ENCODE measurements at regions not wholly inside any gene's neighbourhood (a gene's known extent, or its start where the extent isn't known, plus 50 kb on each side); places are given as distances from the start of the nearest gene placed in this dataset.

DNA sequence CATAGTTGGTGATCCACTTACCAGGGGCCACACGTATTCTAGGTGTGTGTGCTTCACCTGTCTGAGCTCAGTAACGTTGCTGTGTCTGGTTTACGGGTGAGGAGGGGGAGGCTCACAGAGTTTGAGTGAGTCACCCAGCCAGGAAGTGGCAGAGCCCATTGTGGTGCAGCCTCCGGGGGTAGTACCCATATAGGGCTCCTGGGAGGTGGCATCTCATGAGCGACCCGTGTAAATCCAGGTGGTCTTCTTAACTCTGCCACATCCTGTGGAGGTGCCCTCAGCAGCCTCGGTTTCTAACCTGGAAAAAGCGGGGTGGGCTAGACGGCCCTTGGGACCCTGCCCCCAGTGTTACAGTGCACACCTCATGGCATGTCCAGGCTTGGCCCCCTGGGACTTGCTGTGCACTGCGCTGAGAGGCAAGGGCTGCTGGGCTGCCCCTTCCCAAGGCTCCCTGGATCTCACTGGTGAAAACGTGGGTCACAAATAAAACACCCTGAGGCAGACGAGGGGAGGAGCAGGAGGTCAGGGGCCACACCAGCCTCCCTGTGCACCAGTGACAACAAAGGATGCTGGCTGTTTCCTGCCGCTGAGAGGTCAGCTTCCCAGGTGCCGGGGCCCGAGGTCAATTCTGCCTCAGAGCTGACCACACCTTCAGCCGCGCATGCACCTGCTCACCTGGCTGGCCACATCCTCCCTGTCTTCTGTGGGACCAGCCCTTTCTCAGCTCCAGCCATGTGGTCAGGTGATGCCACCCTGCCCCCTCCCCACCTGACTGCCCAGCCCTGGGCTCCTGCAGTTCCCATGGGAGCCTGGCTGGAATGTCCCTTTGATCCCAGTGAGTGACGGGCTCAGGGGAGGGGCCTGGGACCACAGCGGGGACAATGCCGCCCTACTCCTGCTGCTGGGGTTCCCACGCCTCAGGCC, 305.1 kb downstream of the CTTN start:
- no peak for DNase-seq

DNA sequence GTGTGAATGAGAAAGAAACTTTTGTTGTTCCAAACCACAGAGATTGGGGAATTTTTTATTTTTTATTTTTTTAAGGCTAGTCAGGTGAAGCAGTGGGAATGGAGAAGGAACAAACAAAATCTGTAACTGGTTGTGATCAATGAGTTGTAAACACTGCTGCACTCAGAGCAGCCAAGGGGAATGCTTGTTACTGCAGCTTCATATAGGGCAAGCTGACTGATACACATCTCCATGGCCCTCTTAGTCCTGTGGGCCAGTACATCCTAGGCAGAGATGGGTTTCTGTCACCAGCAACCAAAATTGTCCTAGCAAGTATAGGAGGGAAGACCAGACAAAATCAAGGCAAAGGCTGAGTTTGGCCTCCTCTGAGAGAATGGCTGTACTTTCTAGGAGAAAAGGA, 306.8 kb downstream of the CTTN start:
- DNase-seq = no peak

- no peak for DNase-seq
Measured at GRCh38 chr11:70705930-70706329, 307.6 kb downstream of the CTTN start.

GRCh38 chr11:70707821-70708220, 309.5 kb downstream of the CTTN start:
- no peak for DNase-seq

DNA sequence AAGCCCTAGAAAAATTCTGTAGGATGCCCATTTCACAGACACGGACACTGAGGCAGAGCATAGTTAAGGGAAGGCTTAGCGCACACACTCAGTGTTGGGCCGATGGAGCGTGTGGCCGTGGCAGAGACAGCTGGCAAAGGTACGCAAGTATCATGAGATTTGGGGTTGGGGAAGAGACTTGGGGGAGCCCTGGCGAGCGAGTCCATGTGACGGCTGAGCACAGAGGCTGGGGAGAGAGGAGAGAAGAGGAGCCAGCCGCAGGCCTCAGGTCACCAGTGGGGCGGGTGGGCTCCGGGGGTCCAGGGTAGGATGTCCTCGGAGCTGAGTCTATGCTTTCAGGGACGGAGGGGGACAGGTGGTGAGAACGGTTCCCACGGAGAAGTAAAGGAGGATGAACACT, 311.3 kb downstream of the CTTN start:
- no peak for DNase-seq

GRCh38 chr11:70710192-70710591, 311.9 kb downstream of the CTTN start:
- DNase-seq = no peak

DNA sequence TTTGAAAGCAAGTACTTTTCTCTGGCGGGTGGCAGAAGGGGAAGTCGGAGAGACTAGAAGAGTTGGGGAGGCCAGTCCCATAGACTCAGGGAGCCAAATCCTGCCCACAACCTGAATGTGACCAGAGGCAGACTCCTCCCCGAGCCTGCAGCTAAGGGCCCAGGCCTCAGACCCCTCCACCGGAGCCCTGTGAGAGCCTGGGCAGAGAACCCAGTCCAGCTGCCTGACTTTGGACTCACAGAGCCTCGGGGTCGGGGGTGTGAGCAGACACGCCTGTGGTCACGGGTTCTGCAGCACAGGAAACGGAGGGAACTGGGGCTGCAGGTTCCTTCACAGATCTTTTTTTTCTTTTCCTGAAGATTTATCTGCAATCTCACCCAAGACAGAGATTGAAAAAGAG, 312.3 kb downstream of the CTTN start:
- DNase-seq = no peak

- DNase-seq = no peak
Measured at GRCh38 chr11:70711095-70711910, 313.0 kb downstream of the CTTN start.

- no peak for DNase-seq
Measured at GRCh38 chr11:70711911-70712185, 313.5 kb downstream of the CTTN start.

DNA sequence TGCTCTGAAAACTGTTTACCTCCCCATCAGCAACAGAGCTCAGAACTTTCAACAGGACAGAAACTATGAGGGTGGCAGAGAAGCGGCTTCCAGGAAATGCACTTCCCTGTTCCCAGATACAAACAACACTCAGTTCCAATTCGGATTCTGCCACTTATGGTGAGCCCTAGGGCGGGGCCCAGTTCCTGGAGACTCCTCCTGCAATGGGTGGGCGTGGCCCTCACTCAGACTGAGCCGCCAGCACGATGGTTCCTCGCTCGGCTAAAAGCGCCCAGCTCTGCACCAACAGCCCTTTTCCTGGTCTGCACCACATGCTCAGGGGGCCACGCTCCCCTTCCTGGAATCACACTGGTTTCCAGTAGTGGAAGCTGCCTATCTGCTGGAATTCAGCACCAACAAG, 314.1 kb downstream of the CTTN start:
- no peak for DNase-seq

GRCh38 chr11:70713086-70713835, 314.9 kb downstream of the CTTN start:
- DNase-seq = no peak

- DNase-seq = no peak
Measured at GRCh38 chr11:70713988-70714665, 315.8 kb downstream of the CTTN start.

DNA sequence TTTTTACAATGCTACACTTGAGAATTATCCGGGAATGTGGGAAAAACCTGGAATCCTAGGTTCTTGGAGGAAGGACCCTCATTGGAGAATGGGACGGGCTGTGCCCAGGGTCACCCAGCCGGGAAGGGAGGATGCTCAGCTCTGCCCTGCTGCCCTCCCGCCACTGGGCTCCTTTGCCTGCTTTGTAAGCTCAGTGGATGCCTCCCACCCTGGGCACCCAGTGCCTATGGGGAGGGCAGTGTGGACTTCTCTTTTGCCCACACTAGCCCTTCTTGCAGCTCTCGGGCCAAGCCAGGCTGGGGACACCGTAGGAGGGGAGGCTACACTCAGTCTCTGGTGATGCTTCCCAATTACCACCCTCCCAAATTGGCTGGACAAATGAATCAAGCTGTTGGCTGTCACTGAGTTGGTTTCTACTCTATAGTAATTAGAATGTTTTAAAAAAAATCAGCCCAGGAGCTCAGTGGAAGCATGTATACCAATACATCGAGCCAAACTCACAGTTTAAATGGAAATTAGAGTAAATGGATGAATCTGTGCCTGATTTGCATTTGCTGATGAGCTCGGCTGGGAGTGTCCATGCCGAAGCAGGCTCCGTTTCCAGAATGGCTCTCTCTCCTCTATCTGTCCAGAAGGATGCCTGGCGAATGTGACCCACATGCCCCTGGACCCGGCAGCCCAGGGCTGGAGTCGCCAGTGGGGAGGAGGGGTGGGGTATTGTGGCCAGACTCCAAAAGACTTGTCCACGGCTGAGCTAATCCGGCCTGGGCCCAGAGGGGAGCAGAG, 317.0 kb downstream of the CTTN start:
- no peak for DNase-seq

DNA sequence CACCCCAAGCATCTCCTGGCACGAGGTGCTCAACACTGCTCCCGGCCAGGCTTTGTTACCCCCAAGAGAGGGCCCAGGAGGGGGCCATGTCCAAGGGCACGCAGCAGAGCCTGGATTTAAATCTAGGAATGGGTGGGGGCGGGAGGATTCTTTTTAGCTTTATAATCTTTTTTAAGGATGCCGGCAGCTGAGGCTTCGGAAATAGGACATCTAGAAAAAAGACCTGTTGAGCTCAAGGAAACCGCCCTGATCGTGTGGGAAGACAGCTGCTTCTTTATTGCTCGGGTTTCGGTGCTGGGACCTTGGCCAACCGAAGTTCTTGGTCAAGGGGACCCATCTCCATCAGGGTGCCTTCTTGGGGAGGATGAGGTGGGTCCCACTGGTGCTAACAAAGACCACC, 317.9 kb downstream of the CTTN start:
- no peak for DNase-seq

DNA sequence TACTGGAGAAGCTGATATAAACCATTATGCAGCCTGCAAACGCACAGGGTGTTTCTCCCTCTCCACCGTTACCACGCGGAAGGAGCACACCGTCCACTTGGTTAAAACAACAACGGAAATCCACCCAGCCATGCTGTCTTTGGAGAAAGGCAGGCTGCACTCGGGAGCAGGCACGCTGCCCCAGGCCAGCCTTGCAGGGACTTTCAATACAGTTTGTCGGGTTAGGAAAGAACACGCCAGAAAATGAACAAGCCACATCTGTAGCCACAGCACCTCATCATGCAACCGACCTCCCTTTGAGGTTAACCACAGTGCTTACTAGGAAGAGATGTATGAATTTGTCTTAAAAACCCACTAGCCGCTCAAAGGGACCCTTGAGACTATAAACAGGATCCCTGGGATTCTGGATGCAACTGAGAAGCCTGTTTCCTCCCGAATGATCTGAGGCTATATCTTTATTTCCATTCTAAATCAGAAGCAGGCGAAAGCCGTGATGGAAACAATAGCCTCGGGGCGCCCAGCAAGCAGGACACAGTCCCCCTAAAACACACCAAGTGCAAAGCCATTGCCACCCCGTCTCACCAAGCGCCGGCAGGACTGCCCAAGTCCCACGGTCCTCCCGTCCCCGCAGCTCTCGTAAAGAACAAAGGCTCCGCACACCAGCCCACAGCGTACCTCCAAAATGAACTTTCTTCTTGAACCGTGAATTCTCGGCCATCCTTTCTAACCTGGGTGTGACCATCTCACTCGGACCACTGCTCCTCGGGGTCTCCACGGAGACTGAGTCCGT, 318.9 kb downstream of the CTTN start:
- DNase-seq = no peak

GRCh38 chr11:70717936-70718595, 319.7 kb downstream of the CTTN start:
- no peak for DNase-seq

DNA sequence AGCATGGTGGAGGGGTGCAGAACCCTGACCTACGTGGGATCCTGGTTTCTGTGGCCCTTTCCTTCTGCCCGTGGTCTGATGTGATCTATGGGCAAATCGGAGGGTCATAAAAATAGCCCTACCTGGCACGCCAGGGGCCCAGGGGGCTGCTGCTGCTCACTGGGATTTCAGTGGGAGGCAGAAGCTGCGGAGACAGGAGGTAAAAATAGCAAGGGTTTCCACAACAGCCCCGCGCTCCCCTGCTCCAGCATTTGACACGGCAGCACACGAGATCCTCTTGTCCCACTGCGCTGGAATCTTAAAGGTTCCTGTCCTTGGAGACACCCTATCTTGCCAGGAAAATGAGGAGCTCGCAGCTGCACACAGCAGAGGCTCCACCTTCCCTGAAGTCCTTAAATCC, 321.2 kb downstream of the CTTN start:
- DNase-seq = no peak

DNA sequence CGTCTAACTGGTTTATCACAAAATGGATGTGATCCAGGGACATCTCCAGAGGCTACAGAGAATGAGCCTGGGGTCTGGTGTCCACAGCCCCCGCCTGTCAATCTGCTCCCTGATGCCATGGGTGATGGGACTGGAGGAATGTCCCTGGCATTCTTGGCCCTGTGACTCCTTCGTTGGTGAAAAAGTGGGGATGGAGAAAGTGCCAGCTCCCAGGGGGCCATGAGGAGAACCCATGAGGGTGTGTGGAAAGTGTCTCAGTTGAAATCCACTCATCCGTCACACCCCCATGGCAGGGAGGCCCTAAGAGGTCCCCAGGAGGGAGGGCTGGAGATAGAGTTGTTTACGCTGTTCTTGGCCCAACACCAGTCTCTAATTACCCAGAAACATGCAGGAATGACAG, 322.0 kb downstream of the CTTN start:
- DNase-seq = no peak

DNA sequence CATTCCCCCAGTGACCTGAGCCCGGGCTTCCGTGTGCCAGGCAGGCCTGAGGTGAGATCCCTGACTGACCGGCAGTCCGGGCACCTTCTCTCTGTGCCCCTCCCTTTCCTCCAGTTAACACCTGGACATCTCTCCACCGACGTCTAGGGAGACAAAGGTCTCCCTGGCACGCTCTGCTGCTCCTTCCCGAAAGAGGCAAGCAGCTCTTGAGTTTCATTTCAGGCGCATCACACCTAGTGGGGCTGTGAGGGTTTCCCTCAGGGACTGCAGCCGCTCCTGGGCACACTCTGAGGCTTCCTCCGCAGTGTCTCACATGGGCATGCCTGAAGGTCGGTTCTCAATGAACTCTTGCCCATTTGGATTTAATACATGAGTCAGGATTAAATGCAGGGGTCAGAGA, 322.7 kb downstream of the CTTN start:
- no peak for DNase-seq

- no peak for DNase-seq
Measured at GRCh38 chr11:70725278-70725677, 326.9 kb downstream of the CTTN start.

All from left kidney (tissue), 1 donor.